Pons (tissue), 1 donor: ENCODE measurements at regions not wholly inside any gene's neighbourhood (a gene's known extent, or its start where the extent isn't known, plus 50 kb on each side); places are given as distances from the start of the nearest gene placed in this dataset.
A peak's percentile ranks its signal among the peaks of the same experiment; 100 is the strongest.
"Not testable (repeated sequence)": the region's sequence is repeated elsewhere in the genome, so short reads cannot be mapped to it uniquely, and the experiment has no call there.

Source experiments
- DNase-seq: peaks from one replicate; pipeline ENCODE4 v3.0.0-alpha.2; 2016; ENCODE audit warnings: low spot score

DNA sequence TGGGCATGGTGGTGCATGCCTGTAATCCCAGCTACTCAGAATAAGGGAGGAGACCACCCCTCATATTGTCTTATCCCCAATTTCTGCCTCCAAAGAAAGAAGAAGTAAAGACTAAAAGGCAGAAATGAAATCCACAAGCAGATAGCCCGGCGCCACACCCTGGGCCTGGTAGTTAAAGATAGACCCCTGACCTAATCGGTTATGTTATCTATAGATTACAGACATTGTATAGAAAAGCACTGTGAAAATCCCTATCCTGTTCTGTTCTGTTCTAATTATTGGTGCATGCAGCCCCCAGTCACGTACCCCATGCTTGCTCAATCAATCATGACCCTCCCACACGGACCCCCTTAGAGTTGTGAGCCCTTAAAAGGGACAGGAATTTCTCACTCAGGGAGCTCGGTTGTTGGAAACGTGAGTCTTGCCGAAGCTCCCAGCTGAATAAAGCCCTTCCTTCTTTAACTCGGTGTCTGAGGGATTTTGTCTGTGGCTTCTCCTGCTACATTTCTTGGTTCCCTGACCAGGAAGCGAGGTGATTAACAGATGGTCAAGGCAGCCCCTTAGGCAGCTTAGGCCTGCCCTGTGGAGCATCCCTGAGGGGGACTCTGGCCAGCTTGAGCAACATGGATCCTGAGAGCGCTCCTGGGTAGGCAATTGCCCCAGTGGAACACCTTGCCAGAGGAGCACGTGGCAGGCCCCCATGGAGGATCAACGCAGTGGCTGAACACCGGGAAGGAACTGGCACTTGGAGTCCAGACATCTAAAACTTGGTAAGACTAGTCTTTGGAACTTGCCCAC, 188.7 kb upstream of the NDUFV2 start:
- DNase-seq, result not testable (repeated sequence)

DNA sequence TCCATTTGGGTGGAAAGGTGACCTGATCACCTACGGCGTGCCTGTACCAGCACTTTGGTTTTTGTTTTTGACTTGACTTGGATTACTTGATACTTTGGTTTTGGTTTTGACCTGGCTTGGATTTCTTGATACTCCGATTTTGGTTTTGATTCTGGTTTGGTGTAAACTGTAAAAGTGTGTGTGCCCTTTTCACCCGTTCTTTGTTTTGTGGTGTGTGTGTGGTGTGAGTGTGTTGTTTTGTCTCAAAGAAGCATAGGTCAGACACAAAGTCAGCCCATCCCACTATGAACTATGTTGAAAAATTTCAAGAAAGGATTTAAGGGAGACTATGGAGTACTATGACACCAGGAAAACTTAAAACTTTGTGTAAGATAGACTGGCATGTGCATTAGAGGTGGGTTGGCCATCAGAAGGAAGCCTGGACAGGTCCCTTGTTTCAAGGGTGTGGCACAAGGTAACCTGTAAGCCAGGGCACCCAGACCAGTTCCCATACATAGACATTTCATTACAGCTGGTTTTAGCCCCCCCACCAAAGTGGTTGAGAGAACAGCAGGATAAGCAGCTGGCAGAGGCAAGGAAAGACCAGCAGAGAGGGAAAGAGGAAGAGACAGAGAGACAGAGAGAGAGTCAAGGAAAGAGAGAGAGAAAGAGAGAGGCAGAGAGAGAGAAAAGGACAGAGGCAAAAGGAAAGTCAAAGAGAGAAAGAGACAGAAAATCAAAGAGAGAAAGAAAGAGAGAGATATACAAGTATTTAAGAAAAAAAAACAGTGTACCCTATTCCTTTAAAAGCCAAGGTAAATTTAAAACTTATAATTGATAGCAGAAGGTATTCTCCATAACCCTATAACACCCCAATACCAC, 187.9 kb upstream of the NDUFV2 start:
- DNase-seq, result not testable (repeated sequence)

DNA sequence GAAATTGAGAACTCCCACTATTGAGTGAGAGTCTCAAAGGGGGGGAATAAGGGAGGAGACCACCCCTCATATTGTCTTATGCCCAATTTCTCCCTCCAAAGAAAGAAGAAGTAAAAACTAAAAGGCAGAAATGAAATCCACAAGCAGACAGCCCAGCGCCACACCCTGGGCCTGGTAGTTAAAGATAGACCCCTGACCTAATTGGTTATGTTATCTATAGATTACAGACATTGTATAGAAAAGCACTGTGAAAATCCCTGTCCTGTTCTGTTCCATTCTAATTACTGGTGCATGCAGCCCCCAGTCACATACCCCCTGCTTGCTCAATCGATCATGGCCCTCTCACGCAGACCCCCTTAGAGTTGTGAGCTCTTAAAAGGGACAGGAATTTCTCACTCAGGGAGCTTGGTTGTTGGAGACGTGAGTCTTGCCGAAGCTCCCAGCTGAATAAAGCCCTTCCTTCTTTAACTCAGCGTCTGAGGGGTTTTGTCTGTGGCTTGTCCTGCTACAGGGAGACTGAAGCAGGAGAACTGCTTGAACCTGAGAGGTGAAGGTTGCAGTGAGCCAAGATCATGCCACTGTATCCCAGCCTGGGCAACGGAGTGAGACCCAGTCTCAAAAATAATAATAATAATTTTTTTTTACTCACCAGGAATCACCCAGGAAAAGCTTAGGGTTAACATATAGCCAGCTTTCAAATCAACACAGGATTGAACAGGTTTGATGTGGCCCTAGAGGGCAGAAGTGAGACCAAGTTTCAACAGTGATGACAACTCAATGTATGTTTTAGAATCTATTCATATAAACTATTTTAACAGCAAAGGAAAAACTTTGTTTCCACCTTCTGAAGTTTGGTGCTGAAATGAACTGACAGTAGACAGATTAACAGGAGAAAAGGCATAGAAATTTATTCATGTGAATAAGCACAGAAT, 181.4 kb upstream of the NDUFV2 start:
- not testable (repeated sequence) for DNase-seq

DNA sequence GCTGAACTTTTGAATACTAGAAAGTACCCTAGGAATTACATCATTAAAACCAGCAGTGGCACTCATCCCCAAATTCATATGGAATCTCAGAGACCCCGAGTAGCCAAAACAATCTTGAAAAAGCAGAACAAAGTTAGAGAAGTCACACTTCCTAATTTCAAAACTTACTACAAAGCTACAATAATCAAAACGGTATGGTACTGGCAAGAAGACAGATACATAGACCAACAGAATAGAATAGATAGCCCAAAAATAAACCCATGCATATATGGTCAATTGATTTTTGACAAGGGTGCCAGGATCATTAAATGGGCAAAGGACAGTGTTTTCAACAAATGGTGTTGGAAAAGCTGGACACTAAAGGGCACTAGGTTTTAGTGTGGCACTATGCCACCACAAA, 176.0 kb upstream of the NDUFV2 start:
- no peak for DNase-seq

DNA sequence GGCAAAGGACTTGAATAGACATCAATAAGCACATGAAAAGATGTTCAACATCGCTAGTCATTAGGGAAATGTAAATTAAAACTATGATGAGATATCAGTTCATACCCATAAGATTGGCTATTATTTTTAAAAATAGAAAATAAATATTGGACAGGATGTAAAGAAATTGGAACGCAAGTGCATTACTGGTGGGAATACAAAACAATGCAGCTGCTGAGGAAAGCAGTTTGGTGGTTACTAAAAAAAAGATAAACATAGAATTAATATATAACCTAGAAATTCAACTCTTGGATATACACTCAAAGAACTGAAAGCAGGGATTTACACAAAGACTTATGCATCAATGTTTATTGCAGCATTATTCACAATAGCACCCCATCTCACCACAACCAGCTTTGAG, 174.5 kb upstream of the NDUFV2 start:
- DNase-seq, result no peak

GRCh38 chr18:8928847-8929780, 173.4 kb upstream of the NDUFV2 start:
- DNase-seq, result no peak

- no peak for DNase-seq
Observed at GRCh38 chr18:8930990-8931616, 171.4 kb upstream of the NDUFV2 start.

- no peak for DNase-seq
Observed at GRCh38 chr18:8932866-8933265, 169.6 kb upstream of the NDUFV2 start.

DNA sequence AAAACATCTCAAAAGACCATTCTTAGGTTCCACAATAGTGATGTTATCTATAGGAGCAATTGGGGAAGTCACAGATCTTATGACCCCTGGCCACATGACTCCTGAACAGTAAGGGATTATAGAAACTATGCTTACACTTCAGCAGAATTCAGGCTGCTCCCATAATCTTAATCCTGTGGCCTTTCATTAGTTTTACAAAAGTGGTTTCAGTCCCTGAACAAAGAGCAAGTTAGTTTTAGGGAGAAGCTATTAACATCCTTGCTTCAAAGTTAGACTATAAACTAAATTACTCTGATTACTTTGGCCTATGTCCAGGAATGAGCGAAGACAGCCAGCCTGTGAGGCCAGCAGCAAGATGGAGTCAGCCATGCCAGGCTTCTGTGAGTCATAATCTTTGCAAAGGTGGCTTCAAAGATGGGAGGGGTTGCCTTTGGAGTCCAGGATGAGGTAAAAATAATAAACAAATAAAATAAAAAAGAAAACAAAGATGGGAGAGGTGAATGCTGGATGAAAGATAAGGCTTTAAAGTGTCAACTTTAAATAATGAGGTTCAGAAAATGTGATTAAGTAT, 168.7 kb upstream of the NDUFV2 start:
- no peak for DNase-seq

DNA sequence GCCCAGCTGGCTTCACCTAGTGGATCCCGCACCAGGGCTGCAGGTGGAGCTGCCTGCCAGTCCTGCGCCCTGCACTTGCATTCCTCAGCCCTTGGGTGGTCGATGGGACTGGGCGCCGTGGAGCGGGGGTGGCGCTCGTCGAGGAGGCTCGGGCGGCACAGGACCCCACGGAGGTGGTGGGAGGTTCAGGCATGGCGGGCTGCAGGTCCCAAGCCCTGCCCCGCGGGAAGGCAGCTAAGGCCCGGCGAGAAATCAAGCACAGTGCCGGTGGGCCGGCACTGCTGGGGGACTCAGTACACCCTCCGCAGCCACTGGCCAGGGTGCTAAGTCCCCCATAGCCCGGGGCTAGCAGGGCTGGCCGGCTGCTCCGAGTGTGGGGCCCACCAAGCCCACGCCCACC, 167.2 kb upstream of the NDUFV2 start:
- not testable (repeated sequence) for DNase-seq

GRCh38 chr18:8936619-8937018, 165.9 kb upstream of the NDUFV2 start:
- no peak for DNase-seq

GRCh38 chr18:8937160-8938094, 165.1 kb upstream of the NDUFV2 start:
- no peak for DNase-seq

DNA sequence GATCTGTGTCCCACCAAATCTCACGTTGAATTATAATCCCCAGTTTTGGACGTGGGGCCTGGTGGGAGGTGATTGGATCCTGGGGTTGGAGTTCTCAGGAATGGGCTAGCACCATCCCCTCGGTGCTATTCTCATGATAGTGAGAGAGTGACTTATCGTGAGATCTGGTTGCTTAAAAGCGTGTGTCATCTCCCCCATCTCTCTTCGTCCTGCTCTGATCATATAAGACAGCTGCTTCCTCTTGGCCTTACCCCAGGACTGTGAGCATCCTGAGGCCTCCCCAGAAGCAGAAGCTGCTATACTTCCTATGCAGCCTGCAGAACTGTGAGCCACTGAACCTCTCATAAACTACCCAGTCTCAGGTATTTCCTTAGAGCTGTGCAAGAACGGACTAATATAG, 163.7 kb upstream of the NDUFV2 start:
- DNase-seq, result peak; percentile 36

- no peak for DNase-seq
Observed at GRCh38 chr18:8942021-8942908, 160.2 kb upstream of the NDUFV2 start.

GRCh38 chr18:8942909-8943545, 159.5 kb upstream of the NDUFV2 start:
- DNase-seq, result peak; percentile 36

GRCh38 chr18:8943900-8944870, 158.3 kb upstream of the NDUFV2 start:
- DNase-seq, result peak; percentile 58
